CD4-positive, alpha-beta T cell treated with Interleukin-4 for 4 hours (primary cell): ENCODE measurements at regions not wholly inside any gene's neighbourhood (a gene's known extent, or its start where the extent isn't known, plus 50 kb on each side); places are given as distances from the start of the nearest gene placed in this dataset.
"Not testable (repeated sequence)": the region's sequence is repeated elsewhere in the genome, so short reads cannot be mapped to it uniquely, and the experiment has no call there.

ENCODE experiments used
- DNase-seq: peaks from one replicate; pipeline ENCODE4 v3.0.0-alpha.2; 2020

GRCh38 chr2:194566907-194567660 is 1089.9 kb upstream of the SLC39A10 start:
- no peak for DNase-seq

- DNase-seq = no peak
Observed at GRCh38 chr2:194564422-194564821, 1092.6 kb upstream of the SLC39A10 start.

GRCh38 chr2:194562329-194562728 is 1094.7 kb upstream of the SLC39A10 start:
- DNase-seq = no peak

GRCh38 chr2:194559964-194560363 is 1097.1 kb upstream of the SLC39A10 start:
- DNase-seq = no peak

- DNase-seq = no peak
Observed at GRCh38 chr2:194559523-194559922, 1097.5 kb upstream of the SLC39A10 start.

- no peak for DNase-seq
Observed at GRCh38 chr2:194557993-194558392, 1099.0 kb upstream of the SLC39A10 start.

GRCh38 chr2:194556629-194557028 is 1100.4 kb upstream of the SLC39A10 start:
- no peak for DNase-seq

GRCh38 chr2:194553980-194554379 is 1103.0 kb upstream of the SLC39A10 start:
- no peak for DNase-seq

- no peak for DNase-seq
Observed at GRCh38 chr2:194550702-194551101, 1106.3 kb upstream of the SLC39A10 start.

- no peak for DNase-seq
Observed at GRCh38 chr2:194549387-194549786, 1107.6 kb upstream of the SLC39A10 start.

GRCh38 chr2:194545978-194546377 is 1111.0 kb upstream of the SLC39A10 start:
- DNase-seq = no peak

- DNase-seq = no peak
Observed at GRCh38 chr2:194539425-194539824, 1117.6 kb upstream of the SLC39A10 start.

- DNase-seq = no peak
Observed at GRCh38 chr2:194526121-194526520, 1130.9 kb upstream of the SLC39A10 start.

- no peak for DNase-seq
Observed at GRCh38 chr2:194514281-194514680, 1142.7 kb upstream of the SLC39A10 start.

GRCh38 chr2:194511070-194511469 is 1146.0 kb upstream of the SLC39A10 start:
- not testable (repeated sequence) for DNase-seq

GRCh38 chr2:194504876-194505275 is 1152.2 kb upstream of the SLC39A10 start:
- DNase-seq = not testable (repeated sequence)

GRCh38 chr2:194495046-194495445 is 1162.0 kb upstream of the SLC39A10 start:
- no peak for DNase-seq

- no peak for DNase-seq
Observed at GRCh38 chr2:194494401-194494800, 1162.6 kb upstream of the SLC39A10 start.

GRCh38 chr2:194491409-194492115 is 1165.5 kb upstream of the SLC39A10 start:
- no peak for DNase-seq

GRCh38 chr2:194486326-194486725 is 1170.7 kb upstream of the SLC39A10 start:
- DNase-seq = no peak

GRCh38 chr2:194483041-194483440 is 1174.0 kb upstream of the SLC39A10 start:
- DNase-seq = no peak

GRCh38 chr2:194465641-194466040 is 1191.4 kb upstream of the SLC39A10 start:
- no peak for DNase-seq

GRCh38 chr2:194464964-194465638 is 1191.9 kb upstream of the SLC39A10 start:
- DNase-seq = no peak

- DNase-seq = not testable (repeated sequence)
Observed at GRCh38 chr2:194462883-194463282, 1194.1 kb upstream of the SLC39A10 start.
